ENCODE measurements at regions not wholly inside any gene's neighbourhood (a gene's known extent, or its start where the extent isn't known, plus 50 kb on each side); places are given as distances from the start of the nearest gene placed in this dataset.

GRCh38 chr1:10896673-10897072, 100.2 kb upstream of the CASZ1 start:
- no peak for DNase-seq (ENCODE audit: extremely low read depth in 1 of 2, low read depth in 1 of 2)

GRCh38 chr1:10897321-10897980, 101.0 kb upstream of the CASZ1 start:
- DNase-seq (ENCODE audit: extremely low read depth in 1 of 2, low read depth in 1 of 2): no peak

- DNase-seq (ENCODE audit: extremely low read depth in 1 of 2, low read depth in 1 of 2): no peak
These were observed 101.7 kb upstream of the CASZ1 start for GRCh38 chr1:10897981-10898728.

GRCh38 chr1:10898921-10899320, 102.5 kb upstream of the CASZ1 start:
- DNase-seq (ENCODE audit: extremely low read depth in 1 of 2, low read depth in 1 of 2): no peak

GRCh38 chr1:10899490-10900250, 103.2 kb upstream of the CASZ1 start:
- DNase-seq (ENCODE audit: extremely low read depth in 1 of 2, low read depth in 1 of 2): no peak

- no peak for DNase-seq (ENCODE audit: extremely low read depth in 1 of 2, low read depth in 1 of 2)
These were observed 103.8 kb upstream of the CASZ1 start for GRCh38 chr1:10900251-10900651.

GRCh38 chr1:10900691-10901090, 104.2 kb upstream of the CASZ1 start:
- DNase-seq (ENCODE audit: extremely low read depth in 1 of 2, low read depth in 1 of 2): no peak

GRCh38 chr1:10901091-10901890, 104.8 kb upstream of the CASZ1 start:
- no peak for DNase-seq (ENCODE audit: extremely low read depth in 1 of 2, low read depth in 1 of 2)

- no peak for DNase-seq (ENCODE audit: extremely low read depth in 1 of 2, low read depth in 1 of 2)
These were observed 105.7 kb upstream of the CASZ1 start for GRCh38 chr1:10901891-10902805.

GRCh38 chr1:10903421-10903820, 107.0 kb upstream of the CASZ1 start:
- no peak for DNase-seq (ENCODE audit: extremely low read depth in 1 of 2, low read depth in 1 of 2)

- DNase-seq (ENCODE audit: extremely low read depth in 1 of 2, low read depth in 1 of 2): no peak
These were observed 107.4 kb upstream of the CASZ1 start for GRCh38 chr1:10903821-10904220.

GRCh38 chr1:10904396-10905358, 107.8 kb upstream of the TARDBP start:
- DNase-seq (ENCODE audit: extremely low read depth in 1 of 2, low read depth in 1 of 2): no peak

GRCh38 chr1:10905841-10906655, 106.4 kb upstream of the TARDBP start:
- no peak for DNase-seq (ENCODE audit: extremely low read depth in 1 of 2, low read depth in 1 of 2)

- DNase-seq (ENCODE audit: extremely low read depth in 1 of 2, low read depth in 1 of 2): no peak
These were observed 105.5 kb upstream of the TARDBP start for GRCh38 chr1:10906866-10907519.

- DNase-seq (ENCODE audit: extremely low read depth in 1 of 2, low read depth in 1 of 2): no peak
These were observed 104.2 kb upstream of the TARDBP start for GRCh38 chr1:10908266-10908665.

GRCh38 chr1:10909697-10910680, 102.5 kb upstream of the TARDBP start:
- DNase-seq (ENCODE audit: extremely low read depth in 1 of 2, low read depth in 1 of 2): peak; percentile 40 to 65

Measured in activated CD8-positive, alpha-beta memory T cell treated with anti-CD3 and anti-CD28 coated beads for 1 hour (primary cell).